ENCODE measurements at regions not wholly inside any gene's neighbourhood (a gene's known extent, or its start where the extent isn't known, plus 50 kb on each side); places are given as distances from the start of the nearest gene placed in this dataset.
A peak's percentile ranks its signal among the peaks of the same experiment; 100 is the strongest.
"Not testable (repeated sequence)": the region's sequence is repeated elsewhere in the genome, so short reads cannot be mapped to it uniquely, and the experiment has no call there.

DNA sequence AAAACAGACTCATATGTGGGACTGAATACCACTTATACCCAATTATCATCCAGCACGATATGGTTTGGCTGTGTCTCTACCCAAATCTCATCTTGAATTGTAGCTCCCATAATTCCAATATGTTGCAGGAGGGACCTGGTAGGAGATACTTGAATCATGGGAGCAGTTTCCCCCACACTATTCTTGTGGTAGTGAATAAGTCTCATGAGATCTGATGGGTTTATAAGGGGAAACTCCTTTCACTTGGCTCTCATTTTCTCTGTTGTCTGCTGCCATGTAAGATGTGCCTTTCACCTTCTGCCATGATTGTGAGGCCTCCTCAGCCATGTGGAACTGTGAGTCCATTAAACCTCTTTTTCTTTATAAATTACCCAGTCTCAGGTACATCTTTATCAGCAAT lies 91.9 kb upstream of the FNDC3A start:
- H3K36me3 Mint-ChIP-seq; POLR2A ChIA-PET; H3K4me3 ChIP-seq (ENCODE audit: low read length); H3K9me3 Mint-ChIP-seq; ATAC-seq; H3K27ac ChIP-seq (ENCODE audit: low read depth, low read length); H3K9me3 ChIP-seq (ENCODE audit: control insufficient read depth in 2 of 3, low read length in 3 of 3); H3K27me3 ChIP-seq (ENCODE audit: control insufficient read depth in 2 of 2, insufficient read depth in 2 of 2, low read length in 2 of 2); CTCF ChIA-PET; H3K36me3 ChIP-seq (ENCODE audit: control insufficient read depth in 2 of 3, insufficient read depth in 3 of 3, low read length in 3 of 3); DNase-seq; H3K27me3 Mint-ChIP-seq: not testable (repeated sequence)
- peaks cover 0 to 11% of the 10 kb centered on the region in 2 donors for H3K4me1 ChIP-seq (ENCODE audit: control insufficient read depth in 2 of 2, insufficient read depth in 2 of 2, low read length in 2 of 2)
- Mint-ChIP-seq H3K4me3 (peak overlapping the region in 1 of 10 donors; percentile 56), H3K4me1 (peaks cover 16 to 63% (median 18%) of the 10 kb centered on the region in 7 donors), H3K27ac (peak overlapping the region in 4 of 9 donors; percentile 8 to 84 (median 72))
- intact Hi-C loops (cut with micrococcal nuclease), result loop anchor here in 1 of 2 donors (1.0 to 2.0 kb wide), 2 partner anchors 19 to 93 kb away; no protein-coding TSS in a partner anchor

DNA sequence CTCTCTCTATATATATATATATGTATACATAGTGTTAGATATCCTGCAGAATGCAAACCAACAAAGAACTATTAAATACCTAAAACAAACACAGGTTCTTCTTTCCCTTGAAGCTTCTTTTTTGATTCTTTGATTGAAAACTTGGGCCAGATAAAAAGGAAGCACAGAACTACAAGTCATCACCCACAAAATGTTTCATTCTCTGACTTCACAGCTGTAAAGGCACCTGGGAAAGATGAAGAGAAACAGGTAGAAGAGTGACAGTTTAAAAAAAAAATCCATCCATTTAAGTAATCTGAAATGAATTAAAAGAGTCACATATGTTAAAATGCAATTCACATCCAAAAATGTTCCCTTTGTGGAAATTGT lies 90.7 kb upstream of the FNDC3A start:
- Mint-ChIP-seq H3K4me3 (peak overlapping the region in 7 of 10 donors; percentile 6 to 76 (median 36)), H3K9me3 (no peaks in the 10 kb centered on the region), H3K36me3 (peaks cover 0 to 5% (median 0%) of the 10 kb centered on the region in 5 donors), H3K27ac (peak overlapping the region in 6 of 9 donors; percentile 36 to 76 (median 54)), H3K4me1 (peaks cover 16 to 55% (median 18%) of the 10 kb centered on the region in 7 donors), H3K27me3 (no peaks in the 10 kb centered on the region)
- Histone ChIP-seq H3K27me3 (ENCODE audit: control insufficient read depth in 2 of 2, insufficient read depth in 2 of 2, low read length in 2 of 2) (no peaks in the 10 kb centered on the region), H3K27ac (ENCODE audit: low read depth, low read length) (no peak overlapping the region), H3K4me3 (ENCODE audit: low read length) (no peak overlapping the region), H3K36me3 (ENCODE audit: control insufficient read depth in 2 of 3, insufficient read depth in 3 of 3, low read length in 3 of 3) (no peaks in the 10 kb centered on the region), H3K4me1 (ENCODE audit: control insufficient read depth in 2 of 2, insufficient read depth in 2 of 2, low read length in 2 of 2) (peaks cover 0 to 11% of the 10 kb centered on the region in 2 donors), H3K9me3 (ENCODE audit: control insufficient read depth in 2 of 3, low read length in 3 of 3) (no peaks in the 10 kb centered on the region)
- POLR2A ChIA-PET, result interaction anchor here (0.7 kb wide), 1 partner anchor 10 kb away, joined by 4 read pairs; no protein-coding TSS in a partner anchor
- CTCF ChIA-PET, result interaction anchor here (0.8 kb wide), 1 partner anchor 11 kb away, joined by 3 read pairs; no protein-coding TSS in a partner anchor
- intact Hi-C loops (cut with micrococcal nuclease), result no loop called here
- no peak for ATAC-seq
- no peak for DNase-seq

DNA sequence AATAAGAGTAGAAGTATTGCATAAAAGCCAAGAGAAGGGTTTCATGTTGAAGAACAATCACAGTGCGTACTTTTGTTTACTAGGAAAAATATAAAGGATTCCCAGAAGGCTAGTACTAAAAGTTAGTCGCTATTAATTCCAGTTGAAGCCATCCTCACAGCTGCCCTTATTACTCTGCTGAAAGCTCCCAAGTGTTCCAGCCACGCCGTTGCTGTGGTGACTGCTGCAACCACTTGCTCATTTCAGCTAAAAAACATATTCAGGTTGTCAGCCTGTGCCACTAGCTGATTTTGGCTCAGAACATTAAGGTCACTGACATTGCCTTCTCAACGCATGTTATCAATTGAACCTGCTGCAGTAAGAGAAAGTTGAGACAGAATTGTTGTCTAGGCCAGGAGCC lies 87.1 kb upstream of the FNDC3A start:
- Mint-ChIP-seq H3K27me3 (no peaks in the 10 kb centered on the region), H3K36me3 (no peaks in the 10 kb centered on the region), H3K4me3 (no peak overlapping the region), H3K27ac (no peak overlapping the region), H3K9me3 (no peaks in the 10 kb centered on the region), H3K4me1 (peaks cover 14 to 41% (median 18%) of the 10 kb centered on the region in 7 donors)
- POLR2A ChIA-PET, result no interaction called here
- H3K27me3 ChIP-seq (ENCODE audit: control insufficient read depth in 2 of 2, insufficient read depth in 2 of 2, low read length in 2 of 2), result no peaks in the 10 kb centered on the region
- no peak overlapping the region for H3K4me3 ChIP-seq (ENCODE audit: low read length)
- H3K36me3 ChIP-seq (ENCODE audit: control insufficient read depth in 2 of 3, insufficient read depth in 3 of 3, low read length in 3 of 3), result no peaks in the 10 kb centered on the region
- no peak overlapping the region for H3K27ac ChIP-seq (ENCODE audit: low read depth, low read length)
- H3K4me1 ChIP-seq (ENCODE audit: control insufficient read depth in 2 of 2, insufficient read depth in 2 of 2, low read length in 2 of 2), result peaks cover 0 to 11% of the 10 kb centered on the region in 2 donors
- CTCF ChIA-PET, result no interaction called here
- ATAC-seq (no peak), DNase-seq (no peak)
- no peaks in the 10 kb centered on the region for H3K9me3 ChIP-seq (ENCODE audit: control insufficient read depth in 2 of 3, low read length in 3 of 3)
- intact Hi-C loops (cut with micrococcal nuclease), result no loop called here

DNA sequence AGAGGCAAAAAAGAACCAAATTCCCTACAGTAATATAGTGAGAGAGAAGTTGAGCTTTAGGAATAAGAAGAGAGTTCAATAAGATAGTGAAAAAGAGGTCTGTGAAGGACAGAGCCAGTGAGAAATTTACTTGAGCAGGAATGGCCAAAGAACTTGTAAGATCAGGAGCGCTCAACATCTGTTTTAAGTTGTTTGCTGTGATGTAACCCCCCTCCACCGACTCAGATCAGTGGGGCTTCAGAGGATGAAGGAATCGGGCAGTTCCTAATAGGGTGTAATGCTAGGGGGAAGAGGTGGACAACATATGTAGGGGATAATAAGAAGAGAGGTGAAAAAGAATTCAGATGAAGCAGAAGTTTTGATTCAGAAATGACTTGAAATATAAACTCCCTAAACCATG lies 85.3 kb upstream of the FNDC3A start:
- no peak for DNase-seq
- CTCF ChIA-PET, result no interaction called here

DNA sequence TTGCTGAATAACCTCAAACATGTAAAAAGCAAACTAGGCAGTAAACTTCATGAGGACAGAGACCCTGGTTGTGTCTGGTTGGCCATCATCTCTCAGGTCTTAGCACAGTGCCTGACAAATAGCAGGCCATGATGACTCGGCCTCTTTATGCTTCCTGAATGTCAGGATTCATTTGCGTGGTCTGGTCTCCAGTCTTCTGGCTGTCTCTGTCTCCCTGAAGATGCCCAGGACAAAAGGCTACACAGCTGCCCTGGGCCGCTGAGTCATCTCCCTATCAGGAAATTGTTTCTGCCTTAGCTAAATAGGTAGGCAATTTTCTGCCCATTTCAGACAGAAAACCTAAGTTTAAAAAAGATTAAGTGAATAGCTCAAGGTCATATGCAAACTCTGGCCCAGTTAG lies 84.1 kb upstream of the FNDC3A start:
- Mint-ChIP-seq H3K4me1 (peaks cover 0 to 16% (median 0%) of the 10 kb centered on the region in 7 donors), H3K9me3 (peaks cover 0 to 6% (median 0%) of the 10 kb centered on the region in 11 donors), H3K27me3 (no peaks in the 10 kb centered on the region), H3K4me3 (no peak overlapping the region), H3K27ac (no peak overlapping the region), H3K36me3 (no peaks in the 10 kb centered on the region)
- Histone ChIP-seq H3K4me3 (ENCODE audit: low read length) (no peak overlapping the region), H3K27me3 (ENCODE audit: control insufficient read depth in 2 of 2, insufficient read depth in 2 of 2, low read length in 2 of 2) (no peaks in the 10 kb centered on the region), H3K9me3 (ENCODE audit: control insufficient read depth in 2 of 3, low read length in 3 of 3) (no peaks in the 10 kb centered on the region), H3K27ac (ENCODE audit: low read depth, low read length) (no peak overlapping the region), H3K36me3 (ENCODE audit: control insufficient read depth in 2 of 3, insufficient read depth in 3 of 3, low read length in 3 of 3) (no peaks in the 10 kb centered on the region), H3K4me1 (ENCODE audit: control insufficient read depth in 2 of 2, insufficient read depth in 2 of 2, low read length in 2 of 2) (no peaks in the 10 kb centered on the region)
- ChIA-PET CTCF (no interaction called here), POLR2A (no interaction called here)
- DNase-seq (no peak), ATAC-seq (no peak)
- intact Hi-C loops (cut with micrococcal nuclease), result no loop called here

More for the DNA sequence above, 85.3 kb upstream of the FNDC3A start:
- no peak for ATAC-seq
- Mint-ChIP-seq H3K27ac (no peak overlapping the region), H3K27me3 (no peaks in the 10 kb centered on the region), H3K9me3 (peaks cover 0 to 3% (median 0%) of the 10 kb centered on the region in 11 donors), H3K36me3 (no peaks in the 10 kb centered on the region), H3K4me3 (no peak overlapping the region), H3K4me1 (peaks cover under 1 to 24% (median 4%) of the 10 kb centered on the region in 7 donors)
- POLR2A ChIA-PET, result no interaction called here
- H3K4me3 ChIP-seq (ENCODE audit: low read length), result no peak overlapping the region
- no peaks in the 10 kb centered on the region for H3K36me3 ChIP-seq (ENCODE audit: control insufficient read depth in 2 of 3, insufficient read depth in 3 of 3, low read length in 3 of 3)
- no peak overlapping the region for H3K27ac ChIP-seq (ENCODE audit: low read depth, low read length)
- H3K4me1 ChIP-seq (ENCODE audit: control insufficient read depth in 2 of 2, insufficient read depth in 2 of 2, low read length in 2 of 2), result peaks cover 0 to 1% of the 10 kb centered on the region in 2 donors
- intact Hi-C loops (cut with micrococcal nuclease), result no loop called here
- no peaks in the 10 kb centered on the region for H3K27me3 ChIP-seq (ENCODE audit: control insufficient read depth in 2 of 2, insufficient read depth in 2 of 2, low read length in 2 of 2)
- H3K9me3 ChIP-seq (ENCODE audit: control insufficient read depth in 2 of 3, low read length in 3 of 3), result no peaks in the 10 kb centered on the region

DNA sequence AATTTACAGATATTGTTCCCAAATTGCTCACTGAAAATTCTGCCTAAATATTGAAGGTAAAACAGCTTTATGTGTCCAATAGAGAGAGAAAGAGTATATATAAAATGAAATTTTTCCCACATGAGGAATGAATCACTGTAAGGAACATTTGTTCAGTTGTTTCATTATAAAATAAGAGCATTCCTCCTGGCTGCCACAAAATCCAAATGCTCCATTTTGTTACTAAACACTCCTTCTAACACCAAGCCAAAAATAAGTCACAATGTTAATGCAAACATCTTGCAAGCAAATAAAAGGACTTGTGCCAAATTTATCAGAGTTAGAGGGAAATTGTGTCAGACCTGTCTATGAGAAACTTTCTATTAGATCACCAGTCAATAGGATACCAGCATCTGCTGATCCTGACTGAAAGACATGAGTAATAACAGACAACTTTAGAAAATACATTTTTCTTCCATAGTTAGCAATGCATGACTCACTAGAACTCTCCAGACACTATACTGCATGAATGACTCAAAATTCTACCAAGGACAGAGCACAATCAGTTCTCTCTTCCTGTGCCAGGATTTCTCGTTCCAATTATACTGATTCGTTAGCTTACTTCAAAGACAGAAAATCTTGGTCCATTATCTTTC lies 83.5 kb upstream of the FNDC3A start:
- DNase-seq, result no peak
- ATAC-seq, result peak; percentile 86
- Mint-ChIP-seq H3K27ac (no peak overlapping the region), H3K4me3 (no peak overlapping the region), H3K27me3 (no peaks in the 10 kb centered on the region), H3K9me3 (peaks cover 0 to 6% (median 0%) of the 10 kb centered on the region in 11 donors), H3K4me1 (peaks cover 0 to 16% (median 0%) of the 10 kb centered on the region in 7 donors), H3K36me3 (no peaks in the 10 kb centered on the region)
- CTCF ChIA-PET, result no interaction called here
- intact Hi-C loops (cut with micrococcal nuclease), result no loop called here
- no peaks in the 10 kb centered on the region for H3K4me1 ChIP-seq (ENCODE audit: control insufficient read depth in 2 of 2, insufficient read depth in 2 of 2, low read length in 2 of 2)
- no peaks in the 10 kb centered on the region for H3K36me3 ChIP-seq (ENCODE audit: control insufficient read depth in 2 of 3, insufficient read depth in 3 of 3, low read length in 3 of 3)
- H3K4me3 ChIP-seq (ENCODE audit: low read length), result no peak overlapping the region
- POLR2A ChIA-PET, result no interaction called here
- H3K27me3 ChIP-seq (ENCODE audit: control insufficient read depth in 2 of 2, insufficient read depth in 2 of 2, low read length in 2 of 2), result no peaks in the 10 kb centered on the region
- no peaks in the 10 kb centered on the region for H3K9me3 ChIP-seq (ENCODE audit: control insufficient read depth in 2 of 3, low read length in 3 of 3)
- no peak overlapping the region for H3K27ac ChIP-seq (ENCODE audit: low read depth, low read length)

DNA sequence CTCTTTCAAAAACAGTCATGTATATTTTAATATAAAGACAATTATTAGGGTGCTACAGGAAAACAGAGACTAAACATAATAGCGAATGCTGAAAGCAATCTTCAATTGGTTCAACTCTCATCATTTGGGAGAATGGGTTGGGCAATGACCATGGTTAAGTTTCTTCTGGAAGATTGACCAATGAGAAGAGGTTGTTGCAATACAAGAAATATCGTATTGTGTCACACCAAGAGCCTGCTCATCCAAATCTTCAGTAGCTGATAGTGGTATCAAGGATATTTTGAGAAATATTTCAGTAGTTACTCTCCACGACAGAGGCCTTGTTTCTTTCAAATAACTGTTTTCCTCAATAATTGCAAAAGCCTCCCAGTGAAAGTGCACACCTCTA lies 83.0 kb upstream of the FNDC3A start:
- peaks cover 0 to 1% (median 0%) of the 10 kb centered on the region in 5 donors for H3K27me3 Mint-ChIP-seq
- H3K9me3 Mint-ChIP-seq, result peaks cover 0 to 6% (median 0%) of the 10 kb centered on the region in 11 donors
- no peak overlapping the region for H3K27ac ChIP-seq (ENCODE audit: low read depth, low read length)
- peaks cover 0 to 16% (median 0%) of the 10 kb centered on the region in 7 donors for H3K4me1 Mint-ChIP-seq
- no peaks in the 10 kb centered on the region for H3K27me3 ChIP-seq (ENCODE audit: control insufficient read depth in 2 of 2, insufficient read depth in 2 of 2, low read length in 2 of 2)
- no peaks in the 10 kb centered on the region for H3K4me1 ChIP-seq (ENCODE audit: control insufficient read depth in 2 of 2, insufficient read depth in 2 of 2, low read length in 2 of 2)
- H3K36me3 ChIP-seq (ENCODE audit: control insufficient read depth in 2 of 3, insufficient read depth in 3 of 3, low read length in 3 of 3), result no peaks in the 10 kb centered on the region
- ChIA-PET POLR2A (no interaction called here), CTCF (no interaction called here)
- H3K27ac Mint-ChIP-seq, result no peak overlapping the region
- intact Hi-C loops (cut with micrococcal nuclease), result no loop called here
- ATAC-seq (no peak), DNase-seq (no peak)
- no peak overlapping the region for H3K4me3 Mint-ChIP-seq
- H3K4me3 ChIP-seq (ENCODE audit: low read length), result no peak overlapping the region
- no peaks in the 10 kb centered on the region for H3K36me3 Mint-ChIP-seq
- no peaks in the 10 kb centered on the region for H3K9me3 ChIP-seq (ENCODE audit: control insufficient read depth in 2 of 3, low read length in 3 of 3)

Measured in naive thymus-derived CD4-positive, alpha-beta T cell (primary cell).